ENCODE measurements at regions not wholly inside any gene's neighbourhood (a gene's known extent, or its start where the extent isn't known, plus 50 kb on each side); places are given as distances from the start of the nearest gene placed in this dataset.
"Not testable (repeated sequence)": the region's sequence is repeated elsewhere in the genome, so short reads cannot be mapped to it uniquely, and the experiment has no call there.

- Histone ChIP-seq H3K9me3 (ENCODE audit: low read depth) (no peaks in the 10 kb centered on the region), H2AFZ (no peak overlapping the region), H3K27ac (no peak overlapping the region), H3K4me2 (ENCODE audit: unreplicated experiment) (no peak overlapping the region), H3K79me2 (ENCODE audit: insufficient read depth) (no peaks in the 10 kb centered on the region), H3K36me3 (ENCODE audit: low read depth) (no peaks in the 10 kb centered on the region), H3K4me3 (no peak overlapping the region), H3K9ac (no peak overlapping the region), H3F3A (ENCODE audit: insufficient read depth) (no peaks in the 10 kb centered on the region), H3K9me2 (ENCODE audit: insufficient read depth) (no peaks in the 10 kb centered on the region), H4K20me1 (ENCODE audit: insufficient read depth) (no peaks in the 10 kb centered on the region), H3K27me3 (replicated peaks; ENCODE audit: insufficient read depth) (no peaks in the 10 kb centered on the region), H3K4me1 (ENCODE audit: insufficient read depth) (no peaks in the 10 kb centered on the region)
- DNase-seq, result no peak
- in situ Hi-C loops (cut with MboI), result no loop called here
- TF ChIP-seq EZH2phosphoT487 (IDR thresholded peaks at IDR 0.05; ENCODE audit: insufficient read depth, low read depth) (no peak), EZH2 (IDR thresholded peaks at IDR 0.05; ENCODE audit: insufficient read depth, poor library complexity, severe bottlenecking) (no peak)
- WGBS, 2 experiments (ENCODE audit: low coverage in 1 of 2, low lambda C conversion rate in 2 of 2, missing lambda C conversion rate in 2 of 2), result 45 to 57% methylated on average over 3 of the region's 3 CpGs
These were observed 576.1 kb downstream of the SLCO4C1 start for GRCh38 chr5:101720033-101720432.

GRCh38 chr5:101717721-101718120, 578.4 kb downstream of the SLCO4C1 start:
- no peak for DNase-seq
- no peak overlapping the region for H3K4me2 ChIP-seq (ENCODE audit: unreplicated experiment)
- no peak overlapping the region for H2AFZ ChIP-seq
- no peak overlapping the region for H3K27ac ChIP-seq
- H3F3A ChIP-seq (ENCODE audit: insufficient read depth), result no peaks in the 10 kb centered on the region
- H3K9me2 ChIP-seq (ENCODE audit: insufficient read depth), result no peaks in the 10 kb centered on the region
- H3K36me3 ChIP-seq (ENCODE audit: low read depth), result no peaks in the 10 kb centered on the region
- no peaks in the 10 kb centered on the region for H4K20me1 ChIP-seq (ENCODE audit: insufficient read depth)
- H3K4me1 ChIP-seq (ENCODE audit: insufficient read depth), result no peaks in the 10 kb centered on the region
- H3K4me3 ChIP-seq, result no peak overlapping the region
- H3K79me2 ChIP-seq (ENCODE audit: insufficient read depth), result no peaks in the 10 kb centered on the region
- H3K9ac ChIP-seq, result no peak overlapping the region
- H3K27me3 ChIP-seq (replicated peaks; ENCODE audit: insufficient read depth), result no peaks in the 10 kb centered on the region
- TF ChIP-seq EZH2phosphoT487 (IDR thresholded peaks at IDR 0.05; ENCODE audit: insufficient read depth, low read depth) (no peak), EZH2 (IDR thresholded peaks at IDR 0.05; ENCODE audit: insufficient read depth, poor library complexity, severe bottlenecking) (no peak)
- in situ Hi-C loops (cut with MboI), result no loop called here
- WGBS, 2 experiments (ENCODE audit: low coverage in 1 of 2, low lambda C conversion rate in 2 of 2, missing lambda C conversion rate in 2 of 2), result 37 to 62% methylated on average over 1 of the region's 1 CpG
- no peaks in the 10 kb centered on the region for H3K9me3 ChIP-seq (ENCODE audit: low read depth)

- no peak overlapping the region for H3K27ac ChIP-seq
- no peaks in the 10 kb centered on the region for H3K27me3 ChIP-seq (replicated peaks; ENCODE audit: insufficient read depth)
- 6 to 28% methylated on average over 1 of the region's 1 CpG for WGBS, 2 experiments (ENCODE audit: low coverage in 1 of 2, low lambda C conversion rate in 2 of 2, missing lambda C conversion rate in 2 of 2)
- no peaks in the 10 kb centered on the region for H3K36me3 ChIP-seq (ENCODE audit: low read depth)
- H3K4me2 ChIP-seq (ENCODE audit: unreplicated experiment), result no peak overlapping the region
- TF ChIP-seq EZH2phosphoT487 (IDR thresholded peaks at IDR 0.05; ENCODE audit: insufficient read depth, low read depth) (no peak), EZH2 (IDR thresholded peaks at IDR 0.05; ENCODE audit: insufficient read depth, poor library complexity, severe bottlenecking) (no peak)
- H3K79me2 ChIP-seq (ENCODE audit: insufficient read depth), result no peaks in the 10 kb centered on the region
- DNase-seq, result no peak
- no peaks in the 10 kb centered on the region for H3F3A ChIP-seq (ENCODE audit: insufficient read depth)
- H4K20me1 ChIP-seq (ENCODE audit: insufficient read depth), result no peaks in the 10 kb centered on the region
- in situ Hi-C loops (cut with MboI), result no loop called here
- no peak overlapping the region for H2AFZ ChIP-seq
- no peaks in the 10 kb centered on the region for H3K9me3 ChIP-seq (ENCODE audit: low read depth)
- H3K4me1 ChIP-seq (ENCODE audit: insufficient read depth), result no peaks in the 10 kb centered on the region
- no peak overlapping the region for H3K4me3 ChIP-seq
- H3K9me2 ChIP-seq (ENCODE audit: insufficient read depth), result no peaks in the 10 kb centered on the region
- no peak overlapping the region for H3K9ac ChIP-seq
These were observed 579.1 kb downstream of the SLCO4C1 start for GRCh38 chr5:101716941-101717340.

GRCh38 chr5:101715790-101716189, 580.3 kb downstream of the SLCO4C1 start:
- H3K9me3 ChIP-seq (ENCODE audit: low read depth); H3K9me2 ChIP-seq (ENCODE audit: insufficient read depth); H3K4me1 ChIP-seq (ENCODE audit: insufficient read depth); DNase-seq; H4K20me1 ChIP-seq (ENCODE audit: insufficient read depth); H3K27ac ChIP-seq; H2AFZ ChIP-seq; H3K9ac ChIP-seq; H3K27me3 ChIP-seq (replicated peaks; ENCODE audit: insufficient read depth); H3K36me3 ChIP-seq (ENCODE audit: low read depth); H3K4me2 ChIP-seq (ENCODE audit: unreplicated experiment); H3K79me2 ChIP-seq (ENCODE audit: insufficient read depth); in situ Hi-C loops (cut with MboI); H3K4me3 ChIP-seq; H3F3A ChIP-seq (ENCODE audit: insufficient read depth): not testable (repeated sequence)
- WGBS, 2 experiments (ENCODE audit: low coverage in 1 of 2, low lambda C conversion rate in 2 of 2, missing lambda C conversion rate in 2 of 2), result 5 to 9% methylated on average over 5 of the region's 5 CpGs

- no peak overlapping the region for H3K4me2 ChIP-seq (ENCODE audit: unreplicated experiment)
- no peaks in the 10 kb centered on the region for H3K27me3 ChIP-seq (replicated peaks; ENCODE audit: insufficient read depth)
- TF ChIP-seq EZH2 (IDR thresholded peaks at IDR 0.05; ENCODE audit: insufficient read depth, poor library complexity, severe bottlenecking) (no peak), EZH2phosphoT487 (IDR thresholded peaks at IDR 0.05; ENCODE audit: insufficient read depth, low read depth) (no peak)
- no peaks in the 10 kb centered on the region for H3K79me2 ChIP-seq (ENCODE audit: insufficient read depth)
- H3K9me3 ChIP-seq (ENCODE audit: low read depth), result no peaks in the 10 kb centered on the region
- no peaks in the 10 kb centered on the region for H3K9me2 ChIP-seq (ENCODE audit: insufficient read depth)
- no peak for DNase-seq
- no peaks in the 10 kb centered on the region for H4K20me1 ChIP-seq (ENCODE audit: insufficient read depth)
- in situ Hi-C loops (cut with MboI), result no loop called here
- no peak overlapping the region for H2AFZ ChIP-seq
- no peaks in the 10 kb centered on the region for H3K4me1 ChIP-seq (ENCODE audit: insufficient read depth)
- H3F3A ChIP-seq (ENCODE audit: insufficient read depth), result no peaks in the 10 kb centered on the region
- H3K36me3 ChIP-seq (ENCODE audit: low read depth), result no peaks in the 10 kb centered on the region
- H3K4me3 ChIP-seq, result no peak overlapping the region
- no peak overlapping the region for H3K9ac ChIP-seq
- no peak overlapping the region for H3K27ac ChIP-seq
These were observed 606.8 kb downstream of the SLCO4C1 start for GRCh38 chr5:101689306-101689705.

Data from GM23248 (cell line).